Gastrocnemius medialis (tissue), 4 donors: ENCODE measurements at regions not wholly inside any gene's neighbourhood (a gene's known extent, or its start where the extent isn't known, plus 50 kb on each side); places are given as distances from the start of the nearest gene placed in this dataset.

ENCODE experiments used
- ATAC-seq, 2 donors: fragments of 150-250 bp; one replicate each; pipeline ENCODE4 v1.9.1; 2016
- DNase-seq, 2 donors: peaks; one replicate each; pipeline ENCODE4 v3.0.0-alpha.2; 2019
- H3K27ac ChIP-seq, 4 donors: fragments of 200-600 bp; sonication (generic); 1 replicate in 1 of 4; 2 replicates in 3 of 4; pipeline ENCODE4 v1.5.1; 2016 to 2018; ENCODE audit warnings: mild to moderate bottlenecking in 2 of 4, moderate library complexity in 1 of 4
- H3K27me3 ChIP-seq, 3 donors: fragments of 200-600 bp; sonication (generic) in 2 of 3; 1 replicate in 1 of 3; 2 replicates in 2 of 3; pipeline versions ENCODE4 v1.5.1 to v1.6.0; 2016 to 2019; ENCODE audit warnings: mild to moderate bottlenecking in 1 of 3, moderate library complexity in 1 of 3
- H3K36me3 ChIP-seq, 2 donors: fragments of 200-600 bp; sonication (generic) in 1 of 2; one replicate each; pipeline ENCODE4 v1.5.1; 2017 to 2018
- H3K4me1 ChIP-seq, 2 donors: fragments of 200-600 bp; sonication (generic) in 1 of 2; one replicate each; pipeline ENCODE4 v1.5.1; 2016 to 2017; ENCODE audit warnings: mild to moderate bottlenecking in 2 of 2
- H3K4me3 ChIP-seq, 4 donors: fragments of 200-600 bp; sonication (generic) in 3 of 4; 1 replicate in 1 of 4; 2 replicates in 3 of 4; pipeline ENCODE4 v1.5.1; 2016 to 2019; ENCODE audit warnings: mild to moderate bottlenecking in 2 of 4
- H3K9me3 ChIP-seq, 3 donors: fragments of 200-600 bp; sonication (generic) in 2 of 3; 1 replicate in 1 of 3; 2 replicates in 2 of 3; pipeline ENCODE4 v1.5.1; 2016 to 2019
- POLR2A ChIP-seq, 2 donors: fragments of 450-650 bp; IDR thresholded peaks; one replicate each; pipeline ENCODE4 v1.6.1; 2017; ENCODE audit warnings: antibody characterized with exemption in 2 of 2, mild to moderate bottlenecking in 2 of 2, moderate library complexity in 2 of 2
- in situ Hi-C, 4 donors: fragments of 200-750 bp; cut with MboI; loops; one replicate each; pipeline versions ENCODE4 v1.15.0 to v1.8.0; 2017; ENCODE audit warnings: low sequenced_read_pairs in 4 of 4
- intact Hi-C: fragments of 100-400 bp; cut with DNase I; formaldehyde crosslinking; loops from one replicate; pipeline ENCODE4 v1.15.1; 2023; ENCODE audit warnings: low total_unique reads
- TF ChIP-seq, protein P1 (sequence below), 5 experiments: fragments of 450-650 bp in 3 of 5; fragments of 200-600 bp in 2 of 5; sonication (generic) in 2 of 5; IDR thresholded peaks in 4 of 5; conservative IDR thresholded peaks in 1 of 5; 1 replicate in 4 of 5; 2 replicates in 1 of 5; pipeline ENCODE4 v1.5.1; 2016 to 2019; ENCODE audit warnings: antibody characterized with exemption in 5 of 5, mild to moderate bottlenecking in 3 of 5, moderate library complexity in 3 of 5

DNA sequence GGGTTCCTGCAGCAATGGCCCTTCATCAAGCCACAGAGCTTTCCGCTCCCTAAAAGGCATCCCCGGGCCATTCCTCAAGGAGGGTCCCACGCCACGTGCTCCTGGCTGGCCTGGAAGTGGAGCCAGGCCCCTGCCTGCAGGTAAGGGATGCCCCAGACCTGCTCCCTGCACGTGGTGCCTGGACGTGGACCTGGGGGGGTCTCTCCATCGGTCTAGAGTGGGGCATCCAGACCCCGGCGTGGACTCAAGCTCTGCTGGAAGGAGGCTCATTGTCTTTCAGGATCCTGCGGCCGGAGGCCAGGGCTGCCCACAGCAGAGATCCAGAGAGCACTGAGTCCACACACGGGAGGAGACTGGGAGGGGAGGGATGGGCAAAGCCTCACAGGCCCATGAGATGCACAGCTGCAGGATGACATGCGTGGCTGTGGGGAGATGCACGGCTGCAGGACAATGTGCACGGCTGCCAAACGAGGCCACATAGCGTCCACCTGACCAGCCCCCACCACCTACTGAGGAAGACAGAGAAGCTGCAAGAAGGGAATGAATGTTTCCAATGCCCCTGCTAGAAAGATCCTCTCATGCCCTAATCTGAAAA, 236.7 kb downstream of the BRD1 start:
- DNase-seq (peak in 1 of 2 donors; percentile 1), ATAC-seq (no peak)
- in situ Hi-C loops: no loop called here
- H3K27me3 ChIP-seq: no peaks in the 10 kb centered on the region
- no peaks in the 10 kb centered on the region for H3K36me3 ChIP-seq
- no peak for TF ChIP-seq POLR2A (IDR thresholded peaks at IDR 0.05)
- TF ChIP-seq, protein P1, sequence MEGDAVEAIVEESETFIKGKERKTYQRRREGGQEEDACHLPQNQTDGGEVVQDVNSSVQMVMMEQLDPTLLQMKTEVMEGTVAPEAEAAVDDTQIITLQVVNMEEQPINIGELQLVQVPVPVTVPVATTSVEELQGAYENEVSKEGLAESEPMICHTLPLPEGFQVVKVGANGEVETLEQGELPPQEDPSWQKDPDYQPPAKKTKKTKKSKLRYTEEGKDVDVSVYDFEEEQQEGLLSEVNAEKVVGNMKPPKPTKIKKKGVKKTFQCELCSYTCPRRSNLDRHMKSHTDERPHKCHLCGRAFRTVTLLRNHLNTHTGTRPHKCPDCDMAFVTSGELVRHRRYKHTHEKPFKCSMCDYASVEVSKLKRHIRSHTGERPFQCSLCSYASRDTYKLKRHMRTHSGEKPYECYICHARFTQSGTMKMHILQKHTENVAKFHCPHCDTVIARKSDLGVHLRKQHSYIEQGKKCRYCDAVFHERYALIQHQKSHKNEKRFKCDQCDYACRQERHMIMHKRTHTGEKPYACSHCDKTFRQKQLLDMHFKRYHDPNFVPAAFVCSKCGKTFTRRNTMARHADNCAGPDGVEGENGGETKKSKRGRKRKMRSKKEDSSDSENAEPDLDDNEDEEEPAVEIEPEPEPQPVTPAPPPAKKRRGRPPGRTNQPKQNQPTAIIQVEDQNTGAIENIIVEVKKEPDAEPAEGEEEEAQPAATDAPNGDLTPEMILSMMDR (IDR thresholded peaks at IDR 0.05 in 4 of 5, conservative IDR thresholded peaks at IDR 0.05 in 1 of 5): no peak
- no peak overlapping the region for H3K27ac ChIP-seq
- no peaks in the 10 kb centered on the region for H3K4me1 ChIP-seq
- no peak overlapping the region for H3K4me3 ChIP-seq
- H3K9me3 ChIP-seq: no peaks in the 10 kb centered on the region
- intact Hi-C loops: no loop called here

- peak in 1 of 2 donors; percentile 0 for DNase-seq
Observed at GRCh38 chr22:49590381-49590780, 237.3 kb downstream of the BRD1 start.

DNA sequence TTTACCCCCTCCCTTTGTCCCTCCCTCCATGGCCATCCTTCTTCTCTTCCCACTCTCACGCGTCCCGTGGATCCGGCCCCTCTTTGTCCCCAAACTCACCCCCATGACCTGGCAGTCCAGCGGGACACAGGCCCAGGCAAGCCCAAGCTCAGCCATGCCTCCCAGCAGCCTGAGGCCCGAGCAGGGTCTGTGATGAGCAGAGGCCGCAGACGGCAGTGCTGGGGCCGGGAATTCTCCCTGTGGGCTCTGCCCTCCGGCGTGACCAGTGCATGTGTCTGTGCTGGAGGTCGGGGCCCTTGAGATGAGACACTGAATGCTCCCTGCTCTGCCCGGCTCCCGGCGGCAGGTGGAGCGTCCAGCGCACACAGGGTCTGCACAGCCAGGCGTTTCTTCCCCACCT, 237.9 kb downstream of the BRD1 start:
- intact Hi-C loops (no loop called here), in situ Hi-C loops (no loop called here)

More at GRCh38 chr22:49590381-49590780, 237.3 kb downstream of the BRD1 start:
- intact Hi-C loops: no loop called here
- no peak overlapping the region for H3K4me3 ChIP-seq
- H3K27ac ChIP-seq: no peak overlapping the region
- H3K9me3 ChIP-seq: no peaks in the 10 kb centered on the region
- no peak for ATAC-seq
- TF ChIP-seq POLR2A (IDR thresholded peaks at IDR 0.05): no peak
- TF ChIP-seq, protein P1 (IDR thresholded peaks at IDR 0.05 in 4 of 5, conservative IDR thresholded peaks at IDR 0.05 in 1 of 5): no peak
- H3K36me3 ChIP-seq: no peaks in the 10 kb centered on the region
- no peaks in the 10 kb centered on the region for H3K4me1 ChIP-seq
- no peaks in the 10 kb centered on the region for H3K27me3 ChIP-seq
- in situ Hi-C loops: no loop called here

GRCh38 chr22:49589301-49589700, 238.4 kb downstream of the BRD1 start:
- TF ChIP-seq POLR2A (IDR thresholded peaks at IDR 0.05): no peak
- TF ChIP-seq, protein P1 (IDR thresholded peaks at IDR 0.05 in 4 of 5, conservative IDR thresholded peaks at IDR 0.05 in 1 of 5): no peak
- no peaks in the 10 kb centered on the region for H3K27me3 ChIP-seq
- DNase-seq: peak in 1 of 2 donors; percentile 2
- H3K4me3 ChIP-seq: no peak overlapping the region
- in situ Hi-C loops (no loop called here), intact Hi-C loops (no loop called here)
- no peak for ATAC-seq
- no peak overlapping the region for H3K27ac ChIP-seq
- H3K4me1 ChIP-seq: no peaks in the 10 kb centered on the region
- no peaks in the 10 kb centered on the region for H3K36me3 ChIP-seq
- no peaks in the 10 kb centered on the region for H3K9me3 ChIP-seq

More for the DNA sequence above, 237.9 kb downstream of the BRD1 start:
- Histone ChIP-seq H3K4me3 (no peak overlapping the region), H3K27ac (no peak overlapping the region), H3K4me1 (no peaks in the 10 kb centered on the region), H3K9me3 (no peaks in the 10 kb centered on the region), H3K36me3 (no peaks in the 10 kb centered on the region), H3K27me3 (no peaks in the 10 kb centered on the region)
- ATAC-seq (no peak), DNase-seq (peak in 1 of 2 donors; percentile 2)
- TF ChIP-seq, protein P1 (IDR thresholded peaks at IDR 0.05 in 4 of 5, conservative IDR thresholded peaks at IDR 0.05 in 1 of 5): no peak
- no peak for TF ChIP-seq POLR2A (IDR thresholded peaks at IDR 0.05)

GRCh38 chr22:49588739-49589138, 238.9 kb downstream of the BRD1 start:
- TF ChIP-seq, protein P1 (IDR thresholded peaks at IDR 0.05 in 4 of 5, conservative IDR thresholded peaks at IDR 0.05 in 1 of 5): no peak
- TF ChIP-seq POLR2A (IDR thresholded peaks at IDR 0.05): no peak
- intact Hi-C loops: no loop called here
- H3K36me3 ChIP-seq: no peaks in the 10 kb centered on the region
- in situ Hi-C loops: no loop called here
- H3K27me3 ChIP-seq: no peaks in the 10 kb centered on the region
- no peak overlapping the region for H3K4me3 ChIP-seq
- H3K27ac ChIP-seq: no peak overlapping the region
- ATAC-seq: no peak
- no peak for DNase-seq
- no peaks in the 10 kb centered on the region for H3K4me1 ChIP-seq
- H3K9me3 ChIP-seq: no peaks in the 10 kb centered on the region
